Panc1 (cell line): ENCODE measurements at regions not wholly inside any gene's neighbourhood (a gene's known extent, or its start where the extent isn't known, plus 50 kb on each side); places are given as distances from the start of the nearest gene placed in this dataset.
A peak's percentile ranks its signal among the peaks of the same experiment; 100 is the strongest.

Experiments used
- ATAC-seq: fragments of 200-7000 bp; cut with Tn5 transposase; 2 replicates; pipeline ENCODE4 v1.9.1; 2020; ENCODE audit warnings: mild to moderate bottlenecking, moderate library complexity
- BruUV-seq: library from RNA; stranded (reverse); fragments of 400-500 nt; replicated peaks from 2 replicates; lab custom pipeline; 2021; lab: Mats Ljungman, UMichigan
- CTCF ChIA-PET: fragments of 300-600 bp; sonication (Branson Sonifier 250); formaldehyde crosslinking; loops from one replicate; lab custom pipeline; 2022; ENCODE audit warnings: antibody characterized with exemption; lab: Charles Lee
- POLR2A ChIA-PET: fragments of 300-600 bp; sonication (Branson Sonifier 250); formaldehyde crosslinking; loops from one replicate; lab custom pipeline; 2022; ENCODE audit warnings: antibody characterized with exemption; lab: Charles Lee
- DNase-seq: peaks from one replicate; pipeline ENCODE4 v3.0.0-alpha.2; 2010; ENCODE audit warnings: low read depth, low spot score
- H3K27ac ChIP-seq: 2 replicates; pipeline ENCODE4 v1.5.1; 2011; ENCODE audit warnings: mild to moderate bottlenecking, low read length, inconsistent platforms
- H3K27me3 ChIP-seq: fragments of 200-500 bp; sonication (Bioruptor generic); 2 replicates; pipeline ENCODE4 v1.6.0; 2014; ENCODE audit warnings: low read length, inconsistent platforms; ENCODE audit not compliant: control insufficient read depth, insufficient read depth
- H3K36me3 ChIP-seq: fragments of 200-500 bp; sonication (Bioruptor generic); 2 replicates; pipeline ENCODE4 v1.5.1; 2014; ENCODE audit warnings: inconsistent platforms, mild to moderate bottlenecking, low read length, moderate library complexity; ENCODE audit not compliant: control insufficient read depth, insufficient read depth
- H3K4me1 ChIP-seq: 2 replicates; pipeline ENCODE4 v1.5.1; 2011; ENCODE audit warnings: inconsistent platforms, mild to moderate bottlenecking, low read length, moderate library complexity; ENCODE audit not compliant: control insufficient read depth, insufficient read depth
- H3K4me3 ChIP-seq, 2 experiments: 2 replicates each; pipeline ENCODE4 v1.5.1; 2011 to 2012; ENCODE audit warnings: low read depth in 2 of 2, low read length in 2 of 2, mild to moderate bottlenecking in 2 of 2, inconsistent platforms in 1 of 2, moderate library complexity in 1 of 2
- H3K9me3 ChIP-seq: fragments of 200-500 bp; sonication (Bioruptor generic); 2 replicates; pipeline ENCODE4 v1.5.1; 2014; ENCODE audit warnings: low read depth, mild to moderate bottlenecking, inconsistent platforms, low read length, moderate library complexity; ENCODE audit not compliant: control insufficient read depth, insufficient read depth
- POLR2AphosphoS5 ChIP-seq: IDR thresholded peaks from 2 replicates; pipeline ENCODE4 v1.6.1; 2012; ENCODE audit warnings: mild to moderate bottlenecking, low read depth, low read length, moderate library complexity
- SIN3A ChIP-seq: IDR thresholded peaks from 2 replicates; pipeline ENCODE4 v1.6.1; 2012; ENCODE audit warnings: low read depth, mild to moderate bottlenecking, low read length, moderate library complexity, borderline replicate concordance; ENCODE audit not compliant: insufficient read depth
- TCF7L2 ChIP-seq: IDR thresholded peaks from 2 replicates; pipeline ENCODE4 v1.6.1; 2011; ENCODE audit warnings: mild to moderate bottlenecking, low read depth, low read length, inconsistent platforms
- in situ Hi-C: cut with HindIII; loops from 2 replicates; pipeline ENCODE4 v1.10.0; 2016; ENCODE audit warnings: low sequenced_read_pairs, low pct_unique_long_range_greater_than_20kb
- intact Hi-C: fragments of 100-400 bp; cut with micrococcal nuclease; formaldehyde crosslinking; loops from one replicate; pipeline ENCODE4 v1.10.0; 2022; ENCODE audit not compliant: unreplicated experiment
- TF ChIP-seq, protein P1 (sequence below): fragments of 450-650 bp; IDR thresholded peaks from 2 replicates; pipeline ENCODE4 v1.5.1; 2017; ENCODE audit warnings: mild to moderate bottlenecking
- TF ChIP-seq, protein P2 (sequence below), 2 experiments: IDR thresholded peaks; 2 replicates each; pipeline ENCODE4 v1.6.1; 2011 to 2012; ENCODE audit warnings: low read depth in 2 of 2, control low read depth in 1 of 2, low read length in 1 of 2, mild to moderate bottlenecking in 1 of 2, moderate library complexity in 1 of 2; ENCODE audit not compliant: insufficient read depth in 1 of 2

GRCh38 chr6:7050872-7051779 lies 56.6 kb upstream of the RREB1 start:
- ChIA-PET CTCF (no interaction called here), POLR2A (no interaction called here)
- Histone ChIP-seq H3K36me3 (no peaks in the 10 kb centered on the region), H3K4me1 (peaks cover 2% of the 10 kb centered on the region; the same call in 1 of the 2 replicates), H3K9me3 (no peaks in the 10 kb centered on the region), H3K4me3 (peak overlapping the region; percentile 42 to 57), H3K27me3 (peaks cover 2% of the 10 kb centered on the region; the same call in 1 of the 2 replicates), H3K27ac (no peak overlapping the region)
- intact Hi-C loops: no loop called here
- in situ Hi-C loops: no loop called here
- ATAC-seq (peak; percentile 82), DNase-seq (no peak)
- TF ChIP-seq, protein P1, sequence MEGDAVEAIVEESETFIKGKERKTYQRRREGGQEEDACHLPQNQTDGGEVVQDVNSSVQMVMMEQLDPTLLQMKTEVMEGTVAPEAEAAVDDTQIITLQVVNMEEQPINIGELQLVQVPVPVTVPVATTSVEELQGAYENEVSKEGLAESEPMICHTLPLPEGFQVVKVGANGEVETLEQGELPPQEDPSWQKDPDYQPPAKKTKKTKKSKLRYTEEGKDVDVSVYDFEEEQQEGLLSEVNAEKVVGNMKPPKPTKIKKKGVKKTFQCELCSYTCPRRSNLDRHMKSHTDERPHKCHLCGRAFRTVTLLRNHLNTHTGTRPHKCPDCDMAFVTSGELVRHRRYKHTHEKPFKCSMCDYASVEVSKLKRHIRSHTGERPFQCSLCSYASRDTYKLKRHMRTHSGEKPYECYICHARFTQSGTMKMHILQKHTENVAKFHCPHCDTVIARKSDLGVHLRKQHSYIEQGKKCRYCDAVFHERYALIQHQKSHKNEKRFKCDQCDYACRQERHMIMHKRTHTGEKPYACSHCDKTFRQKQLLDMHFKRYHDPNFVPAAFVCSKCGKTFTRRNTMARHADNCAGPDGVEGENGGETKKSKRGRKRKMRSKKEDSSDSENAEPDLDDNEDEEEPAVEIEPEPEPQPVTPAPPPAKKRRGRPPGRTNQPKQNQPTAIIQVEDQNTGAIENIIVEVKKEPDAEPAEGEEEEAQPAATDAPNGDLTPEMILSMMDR: no peak
- TF ChIP-seq SIN3A (no peak), TCF7L2 (no peak), POLR2AphosphoS5 (no peak)
- TF ChIP-seq, protein P2, sequence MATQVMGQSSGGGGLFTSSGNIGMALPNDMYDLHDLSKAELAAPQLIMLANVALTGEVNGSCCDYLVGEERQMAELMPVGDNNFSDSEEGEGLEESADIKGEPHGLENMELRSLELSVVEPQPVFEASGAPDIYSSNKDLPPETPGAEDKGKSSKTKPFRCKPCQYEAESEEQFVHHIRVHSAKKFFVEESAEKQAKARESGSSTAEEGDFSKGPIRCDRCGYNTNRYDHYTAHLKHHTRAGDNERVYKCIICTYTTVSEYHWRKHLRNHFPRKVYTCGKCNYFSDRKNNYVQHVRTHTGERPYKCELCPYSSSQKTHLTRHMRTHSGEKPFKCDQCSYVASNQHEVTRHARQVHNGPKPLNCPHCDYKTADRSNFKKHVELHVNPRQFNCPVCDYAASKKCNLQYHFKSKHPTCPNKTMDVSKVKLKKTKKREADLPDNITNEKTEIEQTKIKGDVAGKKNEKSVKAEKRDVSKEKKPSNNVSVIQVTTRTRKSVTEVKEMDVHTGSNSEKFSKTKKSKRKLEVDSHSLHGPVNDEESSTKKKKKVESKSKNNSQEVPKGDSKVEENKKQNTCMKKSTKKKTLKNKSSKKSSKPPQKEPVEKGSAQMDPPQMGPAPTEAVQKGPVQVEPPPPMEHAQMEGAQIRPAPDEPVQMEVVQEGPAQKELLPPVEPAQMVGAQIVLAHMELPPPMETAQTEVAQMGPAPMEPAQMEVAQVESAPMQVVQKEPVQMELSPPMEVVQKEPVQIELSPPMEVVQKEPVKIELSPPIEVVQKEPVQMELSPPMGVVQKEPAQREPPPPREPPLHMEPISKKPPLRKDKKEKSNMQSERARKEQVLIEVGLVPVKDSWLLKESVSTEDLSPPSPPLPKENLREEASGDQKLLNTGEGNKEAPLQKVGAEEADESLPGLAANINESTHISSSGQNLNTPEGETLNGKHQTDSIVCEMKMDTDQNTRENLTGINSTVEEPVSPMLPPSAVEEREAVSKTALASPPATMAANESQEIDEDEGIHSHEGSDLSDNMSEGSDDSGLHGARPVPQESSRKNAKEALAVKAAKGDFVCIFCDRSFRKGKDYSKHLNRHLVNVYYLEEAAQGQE (IDR thresholded peaks at IDR 0.05; ENCODE audit: insufficient read depth in 1 of 2, low read depth in 2 of 2, low read length in 1 of 2): no peak
- BruUV-seq: no TSS peak

- CTCF ChIA-PET: no interaction called here
- ATAC-seq: peak; percentile 74
Observed at GRCh38 chr6:7051780-7052442, 55.9 kb upstream of the RREB1 start.

More at GRCh38 chr6:7051780-7052442, 55.9 kb upstream of the RREB1 start:
- intact Hi-C loops (no loop called here), in situ Hi-C loops (no loop called here)
- no peaks in the 10 kb centered on the region for H3K9me3 ChIP-seq
- no peak overlapping the region for H3K27ac ChIP-seq
- H3K4me3 ChIP-seq: peak overlapping the region; percentile 42 to 57
- no peak for DNase-seq
- peaks cover 2% of the 10 kb centered on the region; the same call in 1 of the 2 replicates for H3K27me3 ChIP-seq
- no peaks in the 10 kb centered on the region for H3K36me3 ChIP-seq
- no TSS peak for BruUV-seq
- TF ChIP-seq TCF7L2 (no peak), SIN3A (no peak), POLR2AphosphoS5 (no peak)
- TF ChIP-seq, protein P2 (IDR thresholded peaks at IDR 0.05; ENCODE audit: insufficient read depth in 1 of 2, low read depth in 2 of 2, low read length in 1 of 2): no peak
- TF ChIP-seq, protein P1: no peak
- POLR2A ChIA-PET: interaction anchor here (0.6 kb wide), 1 partner anchor 415 kb away, joined by 5 read pairs; no protein-coding TSS in a partner anchor
- peaks cover 2% of the 10 kb centered on the region; the same call in 1 of the 2 replicates for H3K4me1 ChIP-seq
